ENCODE measurements at regions not wholly inside any gene's neighbourhood (a gene's known extent, or its start where the extent isn't known, plus 50 kb on each side); places are given as distances from the start of the nearest gene placed in this dataset.

- Histone ChIP-seq H3K27ac (ENCODE audit: low read depth in 1 of 2, low read length in 1 of 2) (peak overlapping the region in 1 of 2 donors; percentile 38), H3K36me3 (ENCODE audit: control insufficient read depth in 4 of 4, insufficient read depth in 4 of 4, low read length in 4 of 4) (no peaks in the 10 kb centered on the region), H3K4me3 (peak overlapping the region; percentile 25), H3K9ac (ENCODE audit: insufficient read depth in 1 of 2, low read length in 2 of 2) (peak overlapping the region in 1 of 2 donors; percentile 10), H3K4me1 (ENCODE audit: control insufficient read depth in 5 of 5, insufficient read depth in 5 of 5, low read length in 5 of 5) (no peaks in the 10 kb centered on the region), H3K9me3 (ENCODE audit: control insufficient read depth in 4 of 4, insufficient read depth in 3 of 4, low read length in 3 of 4) (peaks cover 0 to 21% (median 4%) of the 10 kb centered on the region in 4 donors), H3K27me3 (ENCODE audit: control insufficient read depth in 3 of 3, insufficient read depth in 3 of 3, low read length in 2 of 3) (peaks cover 0 to 6% (median 4%) of the 10 kb centered on the region in 3 donors)
- ATAC-seq (ENCODE audit: insufficient read depth, low FRiP score) (peak; percentile 81), DNase-seq (peak; percentile 93 to 97 (median 94))
- no peak for TF ChIP-seq CTCF (IDR thresholded peaks at IDR 0.05; ENCODE audit: control extremely low read depth, extremely low read depth)
- 34% methylated on average over 47 of the region's 47 CpGs for WGBS, 2 donors
Measured at GRCh38 chr15:24772686-24773373, 97.3 kb downstream of the NPAP1 start.

- no peak for TF ChIP-seq CTCF (IDR thresholded peaks at IDR 0.05; ENCODE audit: control extremely low read depth, extremely low read depth)
- no peak for ATAC-seq (ENCODE audit: insufficient read depth, low FRiP score)
Measured at GRCh38 chr15:24777307-24777706, 101.7 kb downstream of the NPAP1 start.

GRCh38 chr15:24784506-24784905 is 108.9 kb downstream of the NPAP1 start:
- no peak for TF ChIP-seq CTCF (IDR thresholded peaks at IDR 0.05; ENCODE audit: control extremely low read depth, extremely low read depth)
- DNase-seq: no peak
- Histone ChIP-seq H3K27me3 (ENCODE audit: control insufficient read depth in 3 of 3, insufficient read depth in 3 of 3, low read length in 2 of 3) (peaks cover 0 to 3% (median 0%) of the 10 kb centered on the region in 3 donors), H3K9ac (ENCODE audit: insufficient read depth in 1 of 2, low read length in 2 of 2) (no peak overlapping the region), H3K4me1 (ENCODE audit: control insufficient read depth in 5 of 5, insufficient read depth in 5 of 5, low read length in 5 of 5) (no peaks in the 10 kb centered on the region), H3K4me3 (no peak overlapping the region), H3K27ac (ENCODE audit: low read depth in 1 of 2, low read length in 1 of 2) (no peak overlapping the region), H3K9me3 (ENCODE audit: control insufficient read depth in 4 of 4, insufficient read depth in 3 of 4, low read length in 3 of 4) (peaks cover 0 to 10% (median 3%) of the 10 kb centered on the region in 4 donors), H3K36me3 (ENCODE audit: control insufficient read depth in 4 of 4, insufficient read depth in 4 of 4, low read length in 4 of 4) (no peaks in the 10 kb centered on the region)
- ATAC-seq (ENCODE audit: insufficient read depth, low FRiP score): no peak
- 39 to 41% methylated on average over 4 of the region's 4 CpGs for WGBS, 2 donors

More at GRCh38 chr15:24777307-24777706, 101.7 kb downstream of the NPAP1 start:
- DNase-seq: no peak
- Histone ChIP-seq H3K9me3 (ENCODE audit: control insufficient read depth in 4 of 4, insufficient read depth in 3 of 4, low read length in 3 of 4) (peaks cover 0 to 13% (median 9%) of the 10 kb centered on the region in 4 donors), H3K27me3 (ENCODE audit: control insufficient read depth in 3 of 3, insufficient read depth in 3 of 3, low read length in 2 of 3) (peaks cover 0 to 9% (median 2%) of the 10 kb centered on the region in 3 donors), H3K4me3 (no peak overlapping the region), H3K27ac (ENCODE audit: low read depth in 1 of 2, low read length in 1 of 2) (no peak overlapping the region), H3K36me3 (ENCODE audit: control insufficient read depth in 4 of 4, insufficient read depth in 4 of 4, low read length in 4 of 4) (no peaks in the 10 kb centered on the region), H3K4me1 (ENCODE audit: control insufficient read depth in 5 of 5, insufficient read depth in 5 of 5, low read length in 5 of 5) (no peaks in the 10 kb centered on the region), H3K9ac (ENCODE audit: insufficient read depth in 1 of 2, low read length in 2 of 2) (no peak overlapping the region)
